SK-MEL-5 (cell line): ENCODE measurements at regions not wholly inside any gene's neighbourhood (a gene's known extent, or its start where the extent isn't known, plus 50 kb on each side); places are given as distances from the start of the nearest gene placed in this dataset.

ENCODE experiments used
- DNase-seq: peaks from one replicate; pipeline ENCODE4 v3.0.0-alpha.2; 2016; ENCODE audit warnings: low read depth, low spot score
- in situ Hi-C: cut with HindIII; loops from 2 replicates; pipeline ENCODE4 v1.10.0; 2016; ENCODE audit warnings: low sequenced_read_pairs, high pct_unique_total_duplicates, low pct_unique_long_range_greater_than_20kb

DNA sequence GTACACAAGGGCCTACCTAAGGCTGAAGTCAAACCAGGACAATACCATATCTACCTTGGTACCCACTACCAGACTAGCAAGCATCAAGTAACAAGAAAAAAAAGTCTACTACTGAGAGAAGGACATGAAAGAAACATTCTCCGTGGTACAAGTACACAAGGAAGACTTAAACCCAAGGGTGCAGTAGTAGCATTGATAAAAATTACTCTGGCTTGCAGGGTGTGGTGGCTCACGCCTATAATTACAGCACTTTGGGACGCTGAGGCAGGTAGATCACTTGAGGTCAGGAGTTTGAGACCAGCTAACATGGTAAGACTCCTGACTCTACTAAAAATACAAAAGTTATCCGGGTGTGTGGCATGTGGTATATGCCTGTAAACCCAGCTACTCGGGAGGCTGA lies 386.5 kb upstream of the PMFBP1 start:
- no peak for DNase-seq
- in situ Hi-C loops, result no loop called here

DNA sequence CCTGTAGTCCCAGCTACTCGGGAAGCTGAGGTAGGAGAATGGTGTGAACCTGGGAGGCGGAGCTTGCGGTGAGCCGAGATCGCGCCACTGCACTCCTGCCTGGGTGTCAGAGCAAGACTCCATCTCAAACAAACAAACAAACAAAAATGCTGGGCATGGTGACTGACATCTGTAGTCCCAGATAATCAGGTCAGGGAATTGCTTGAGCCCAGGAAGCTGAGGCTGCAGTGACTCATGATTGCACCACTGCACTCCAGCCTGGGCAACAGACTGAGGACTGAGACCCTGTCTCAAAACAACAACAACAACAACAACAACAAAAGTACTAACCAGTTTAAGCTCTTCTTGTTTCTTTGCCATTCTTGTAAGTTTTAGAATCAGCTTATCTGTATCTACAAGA lies 383.0 kb upstream of the PMFBP1 start:
- no peak for DNase-seq
- in situ Hi-C loops, result no loop called here

DNA sequence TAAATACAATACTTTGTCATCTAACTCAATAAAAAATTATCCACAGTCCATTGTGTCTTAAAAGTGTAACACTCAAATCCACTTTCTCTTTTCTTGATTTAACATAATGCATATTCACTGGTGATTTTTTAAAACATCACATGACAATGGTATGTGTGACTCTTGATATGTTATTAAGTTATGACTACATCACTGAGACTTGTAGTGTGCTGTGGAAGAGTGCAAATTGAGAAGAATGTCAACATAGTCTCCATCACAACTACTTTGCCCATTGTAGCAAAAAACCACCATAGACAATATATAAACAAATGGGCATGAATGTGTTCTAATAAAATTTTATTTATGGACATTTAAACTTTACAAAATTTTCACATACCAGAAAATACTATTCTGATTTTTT lies 380.7 kb upstream of the PMFBP1 start:
- no peak for DNase-seq
- in situ Hi-C loops, result no loop called here

DNA sequence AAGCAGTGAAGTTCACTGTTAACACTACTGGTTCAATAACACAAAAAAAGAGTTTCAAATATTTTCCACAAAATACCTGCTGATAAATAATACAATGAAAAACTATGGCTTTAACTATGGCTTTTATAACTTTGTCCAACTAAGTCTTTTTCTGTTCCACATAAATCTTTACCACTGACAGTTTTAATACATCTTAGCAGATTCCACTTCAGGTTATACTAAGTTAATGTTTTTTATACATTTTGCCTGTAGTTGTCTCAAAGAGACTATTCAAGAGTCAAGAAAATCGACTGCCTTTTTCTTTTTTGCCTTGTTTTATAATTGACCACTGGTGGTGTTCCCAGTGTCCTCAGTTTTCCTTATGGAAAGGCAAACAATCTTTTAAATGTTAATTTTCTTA lies 379.7 kb upstream of the PMFBP1 start:
- no peak for DNase-seq
- in situ Hi-C loops, result no loop called here

DNA sequence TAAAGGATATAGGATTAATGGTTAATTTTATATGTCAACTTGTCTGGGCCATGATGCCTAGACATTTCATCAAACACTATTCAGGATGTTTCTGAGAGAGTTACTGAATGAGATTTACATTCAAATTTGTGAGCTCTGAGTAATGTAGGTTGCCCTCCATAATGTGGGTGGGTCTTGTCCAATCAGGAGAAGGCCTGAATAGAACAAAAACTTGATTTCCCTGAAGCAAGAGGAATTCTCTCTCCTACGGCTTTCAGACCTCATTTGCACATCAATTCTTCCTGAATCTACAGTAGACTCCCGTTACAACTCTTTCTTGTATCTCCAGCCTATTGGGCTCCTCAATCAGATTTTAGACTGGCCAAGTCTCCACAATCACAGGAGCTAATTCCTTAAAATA lies 377.9 kb upstream of the PMFBP1 start:
- in situ Hi-C loops, result no loop called here
- DNase-seq, result no peak

DNA sequence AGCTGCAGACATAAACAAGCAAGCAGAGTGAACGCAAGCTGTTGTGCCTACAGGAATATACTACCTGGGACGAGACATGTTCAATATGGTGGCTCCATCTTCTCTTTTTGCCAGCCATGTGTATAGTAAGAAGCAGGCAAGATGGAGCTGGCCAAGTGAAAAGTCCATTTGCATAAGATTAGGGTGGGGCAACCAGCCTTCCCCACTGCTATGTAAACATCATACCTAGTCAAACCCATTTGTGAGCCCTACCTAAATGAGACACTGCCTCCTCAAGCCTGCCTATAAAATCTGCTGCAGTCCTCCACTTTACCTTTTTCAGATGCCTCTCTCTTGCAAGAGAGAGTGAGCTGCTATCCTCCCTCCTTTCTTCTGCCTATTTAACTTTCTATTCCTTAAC lies 370.1 kb upstream of the PMFBP1 start:
- no peak for DNase-seq
- in situ Hi-C loops, result no loop called here

DNA sequence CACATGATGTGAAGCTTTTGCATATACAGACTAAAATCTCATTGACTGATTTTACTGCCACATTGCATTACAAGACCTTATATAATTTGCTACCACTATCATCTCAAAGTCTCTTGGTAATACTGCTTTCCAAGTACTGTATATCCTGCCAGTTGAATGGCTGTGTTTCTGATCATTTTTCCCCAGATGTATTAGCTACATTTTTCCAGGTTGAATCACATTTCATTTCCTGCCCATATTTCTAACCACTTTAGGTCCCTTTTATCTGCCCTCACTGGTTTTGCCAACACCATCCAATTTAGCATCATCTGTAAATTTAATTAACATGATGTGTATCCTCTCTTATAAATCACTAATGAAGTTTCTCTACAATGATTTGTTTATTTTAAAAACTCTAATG lies 365.7 kb upstream of the PMFBP1 start:
- DNase-seq, result no peak
- in situ Hi-C loops, result no loop called here

DNA sequence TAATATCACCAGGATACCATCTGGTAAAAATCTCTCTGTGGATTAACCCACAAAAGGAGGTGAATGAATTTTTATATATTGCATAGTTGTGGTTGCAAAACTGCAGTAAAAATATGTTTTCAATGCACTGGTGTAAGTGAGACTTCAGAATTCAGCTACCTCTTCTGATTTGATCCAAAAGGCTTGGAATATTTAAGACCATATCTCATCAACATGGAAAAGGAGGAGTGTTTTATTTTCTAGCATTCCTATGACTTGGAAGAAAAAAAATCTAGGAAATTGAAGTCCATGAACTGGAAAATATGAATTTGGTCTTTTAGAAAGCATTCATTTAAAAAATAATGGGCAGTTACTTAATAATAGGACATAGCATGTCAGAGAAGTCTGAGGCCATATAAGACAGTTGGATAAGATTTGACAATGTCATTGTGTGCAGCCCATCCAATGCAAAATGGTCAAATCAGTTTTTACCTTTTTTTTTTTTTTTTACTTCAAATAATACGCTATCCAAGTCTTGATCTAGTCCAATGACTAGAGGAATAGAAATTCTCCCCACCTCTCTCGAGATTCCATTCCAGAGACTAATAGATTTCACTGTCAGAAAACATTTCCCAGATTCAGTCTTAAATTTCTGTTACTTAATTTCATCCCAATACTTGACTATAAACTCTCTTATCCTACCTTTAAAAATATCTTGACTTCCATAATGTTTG lies 364.9 kb upstream of the PMFBP1 start:
- DNase-seq, result no peak
- in situ Hi-C loops, result no loop called here

DNA sequence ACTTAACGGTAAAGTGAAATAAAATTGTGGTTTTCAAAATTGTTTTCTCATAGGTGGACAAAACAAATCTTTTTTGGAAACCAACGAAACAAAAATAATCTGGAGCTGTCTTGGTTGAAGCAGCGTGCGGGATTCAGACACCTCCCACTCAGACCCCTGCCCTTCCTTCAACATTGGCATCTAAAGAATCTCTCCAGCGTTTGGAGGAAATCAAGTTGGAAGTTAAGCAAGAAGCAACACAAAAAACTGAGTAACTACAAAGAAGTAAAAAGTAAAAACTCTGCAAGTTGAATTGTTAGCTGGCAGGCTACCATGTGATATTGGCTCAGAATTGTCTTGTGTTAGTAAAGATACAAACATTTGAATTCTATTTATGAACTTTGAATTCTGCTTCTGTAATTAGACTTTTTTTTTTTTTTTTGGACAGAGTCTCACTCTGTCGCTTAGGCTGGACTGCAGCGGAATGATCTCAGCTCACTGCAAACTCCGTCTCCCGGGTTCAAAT lies 361.0 kb upstream of the PMFBP1 start:
- no peak for DNase-seq
- in situ Hi-C loops, result no loop called here

DNA sequence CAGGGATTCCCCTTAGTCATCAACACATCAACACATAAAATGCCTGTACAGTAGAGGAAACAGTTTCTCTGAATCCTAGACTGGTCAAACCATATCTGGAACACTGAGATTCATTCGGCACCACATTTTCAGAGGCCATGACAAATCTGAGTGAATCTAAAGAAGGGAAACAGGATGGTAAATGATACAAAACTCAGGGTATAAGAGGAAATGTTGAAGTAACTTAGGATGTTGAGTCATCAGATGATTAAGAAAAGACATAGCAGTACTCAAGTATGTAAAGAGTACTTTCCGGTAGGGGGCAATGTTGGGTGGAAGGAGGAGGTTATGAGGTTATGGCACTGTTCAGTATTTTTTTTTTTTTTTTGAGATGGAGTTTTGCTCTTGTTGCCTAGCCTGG lies 358.5 kb upstream of the PMFBP1 start:
- peak; percentile 79 for DNase-seq
- in situ Hi-C loops, result no loop called here

DNA sequence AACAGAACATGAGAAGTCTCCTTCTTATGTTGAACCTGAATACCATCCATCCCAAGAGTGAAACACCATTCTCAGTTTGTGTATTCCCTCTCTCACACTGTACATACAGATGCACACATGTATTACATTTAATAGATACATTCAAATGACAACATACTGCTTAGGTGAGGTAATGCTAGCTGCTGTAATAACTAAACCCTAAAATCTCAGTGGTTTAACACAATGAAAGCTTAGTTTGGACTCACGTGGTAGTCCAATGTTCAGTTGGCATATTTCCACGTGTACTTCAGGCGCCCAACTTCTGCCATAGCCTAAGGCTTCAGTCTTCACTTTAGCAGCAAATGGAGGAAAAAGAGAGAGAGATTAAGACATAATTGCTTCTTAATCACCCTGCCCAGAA lies 351.1 kb upstream of the PMFBP1 start:
- in situ Hi-C loops, result no loop called here
- no peak for DNase-seq

DNA sequence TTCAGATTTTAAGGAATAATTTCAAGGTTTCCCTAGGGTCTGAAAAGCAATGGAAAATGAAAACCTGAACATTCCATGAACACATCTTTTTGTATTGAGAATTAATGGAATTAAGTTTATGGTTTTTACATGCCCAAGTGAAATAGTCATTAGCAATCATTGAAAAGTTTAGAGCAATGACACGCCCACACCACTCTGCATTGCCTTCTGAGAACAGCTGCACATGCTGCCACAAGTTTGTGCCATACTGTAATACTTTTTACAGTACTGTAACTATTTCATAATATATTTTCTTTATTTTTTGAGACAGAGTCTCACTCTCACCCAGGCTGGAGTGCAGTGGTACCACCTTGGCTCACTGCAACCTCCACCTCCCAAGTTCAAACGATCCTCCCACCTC lies 345.2 kb upstream of the PMFBP1 start:
- DNase-seq, result no peak
- in situ Hi-C loops, result no loop called here

DNA sequence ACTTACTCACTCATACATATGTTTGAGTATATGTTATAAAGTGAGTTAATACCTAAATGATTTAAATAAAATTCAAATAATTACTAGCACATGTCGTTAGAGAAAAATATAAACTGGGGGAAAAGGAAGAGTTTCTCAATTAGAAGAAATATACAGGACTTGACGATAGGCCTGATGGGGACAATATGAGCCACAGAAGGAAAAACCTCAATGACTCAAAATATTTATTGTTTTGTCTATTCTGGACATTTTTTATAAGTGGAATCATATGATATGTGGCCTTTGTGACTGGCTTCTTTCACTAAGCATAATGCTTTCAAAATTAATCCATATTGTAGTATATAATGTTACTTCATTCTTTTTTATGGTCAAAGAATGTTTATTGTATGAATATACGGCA lies 339.2 kb upstream of the PMFBP1 start:
- in situ Hi-C loops, result no loop called here
- DNase-seq, result no peak

DNA sequence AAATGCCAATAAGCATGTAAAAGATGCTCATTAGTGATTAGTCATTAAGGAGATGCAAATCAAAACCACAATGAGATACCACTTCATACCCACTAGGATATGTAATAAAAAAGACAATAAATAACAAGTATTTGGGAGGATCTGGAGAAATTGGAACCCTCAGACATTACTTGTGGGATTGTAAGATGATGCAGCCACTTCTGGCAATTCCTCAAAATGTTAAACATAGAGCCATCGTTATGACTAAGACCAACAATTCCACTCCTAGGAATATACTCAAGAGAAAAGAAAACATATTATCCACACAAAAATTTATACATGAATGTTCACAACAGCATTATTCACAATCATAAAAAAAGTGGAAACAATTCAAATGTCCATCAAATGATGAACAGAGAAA lies 336.2 kb upstream of the PMFBP1 start:
- no peak for DNase-seq
- in situ Hi-C loops, result no loop called here

DNA sequence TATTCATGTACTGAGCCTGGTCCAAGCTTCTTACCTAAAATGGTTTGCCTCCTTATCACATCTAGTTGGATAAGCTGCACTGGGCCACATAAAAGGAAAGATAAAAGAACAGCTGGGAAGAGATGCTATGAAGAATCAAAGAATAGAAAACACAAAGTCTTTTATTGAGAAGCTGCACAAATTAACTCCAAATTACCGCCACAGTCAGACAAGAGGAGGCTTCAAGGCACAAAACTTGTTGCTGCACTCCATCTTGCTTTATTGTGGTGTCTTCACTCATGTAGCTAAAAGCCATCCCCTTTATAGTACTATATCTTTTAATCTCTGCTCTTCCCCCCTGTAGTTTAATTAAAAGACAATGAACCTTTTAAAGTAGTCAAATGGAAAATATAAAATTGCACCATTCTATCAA lies 330.6 kb upstream of the PMFBP1 start:
- in situ Hi-C loops, result no loop called here
- DNase-seq, result no peak

DNA sequence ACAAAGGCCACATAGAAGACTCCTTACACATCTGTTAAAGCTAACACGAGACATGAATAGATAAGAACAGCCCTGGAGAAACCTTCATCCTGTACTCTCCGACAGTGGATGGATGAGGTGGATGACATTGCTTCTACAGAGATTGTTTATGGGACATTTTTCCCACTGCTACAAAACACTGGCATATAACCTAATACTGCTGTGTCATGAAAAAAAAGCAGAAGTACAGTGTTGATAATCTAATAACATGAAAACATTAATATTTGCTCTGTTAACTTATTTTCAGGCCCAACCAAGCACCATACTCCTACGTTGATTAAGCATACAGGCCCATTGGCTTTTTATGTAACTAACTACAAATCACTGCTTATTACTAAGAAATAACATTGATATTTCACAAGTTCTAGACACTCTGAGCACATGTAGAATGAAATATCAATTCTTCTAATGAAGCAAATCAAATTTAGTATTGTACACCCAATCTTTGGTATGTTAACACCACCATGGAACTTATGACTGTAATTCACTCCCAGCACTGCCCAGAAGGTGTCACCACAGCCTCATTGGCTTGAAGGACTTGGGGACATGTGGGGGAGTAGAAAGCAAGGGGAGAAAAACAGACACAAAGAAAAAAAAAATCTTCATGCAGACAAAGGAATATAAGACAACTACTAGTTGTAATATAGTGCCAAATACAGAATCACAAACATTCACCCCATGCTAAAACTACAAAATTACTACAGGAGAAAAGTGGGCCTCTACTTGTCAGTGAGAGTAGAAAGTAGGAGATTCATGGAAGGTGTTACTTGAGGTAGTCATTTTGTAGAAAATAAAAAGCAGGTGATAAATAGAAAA lies 330.0 kb upstream of the PMFBP1 start:
- DNase-seq, result peak; percentile 74
- in situ Hi-C loops, result no loop called here

DNA sequence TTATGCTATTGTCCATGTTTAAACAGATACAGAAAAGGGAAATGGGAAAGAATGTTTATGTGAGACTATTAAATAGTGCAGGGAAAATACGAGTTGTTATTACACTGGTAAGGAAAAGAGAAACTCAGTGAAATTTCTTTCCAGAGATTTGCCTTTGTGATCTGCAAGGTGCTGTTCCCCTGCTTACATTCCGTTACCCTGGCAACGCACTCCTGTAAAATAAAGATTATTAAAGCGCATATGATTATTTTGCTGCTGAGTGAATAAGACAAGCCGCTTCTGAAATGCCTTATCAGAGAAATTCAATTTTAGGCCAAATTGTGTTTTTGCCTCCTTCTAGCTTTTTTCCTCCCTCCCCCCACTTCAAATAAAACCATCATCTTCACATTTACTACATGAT lies 328.6 kb upstream of the PMFBP1 start:
- in situ Hi-C loops, result no loop called here
- no peak for DNase-seq

DNA sequence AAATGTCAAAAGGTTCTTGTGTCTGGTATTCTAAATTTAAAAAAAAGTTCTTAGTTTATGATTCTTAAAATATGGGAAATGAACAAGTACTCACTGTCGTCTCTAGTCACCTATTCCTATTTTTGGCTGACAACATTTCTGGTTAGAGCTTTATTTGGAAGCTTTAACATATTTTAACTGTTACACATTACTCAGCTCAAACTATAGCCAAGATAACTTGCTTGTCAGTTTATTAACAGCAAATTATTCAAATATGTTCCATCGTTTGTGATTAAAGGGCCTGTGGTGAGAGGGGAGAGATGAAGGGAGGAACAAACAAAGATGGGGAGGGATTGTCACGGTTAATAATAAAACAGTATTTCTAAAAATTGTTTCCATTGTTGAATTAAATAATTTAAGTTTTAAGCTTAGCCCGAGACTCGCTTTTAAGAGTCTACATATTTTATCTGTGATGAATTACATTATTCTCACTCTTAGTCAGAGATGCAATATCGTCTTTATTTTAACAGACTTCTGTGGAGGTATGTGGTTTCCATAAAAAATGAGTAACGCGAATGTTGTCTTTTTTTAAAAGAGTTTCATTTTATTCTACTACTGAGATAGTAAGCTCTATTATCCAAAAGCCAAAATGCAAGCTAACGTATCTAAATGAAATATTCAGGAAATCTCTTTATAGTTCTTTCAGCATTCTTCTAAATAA lies 321.9 kb upstream of the PMFBP1 start:
- in situ Hi-C loops, result no loop called here
- DNase-seq, result no peak
